ENCODE measurements at regions not wholly inside any gene's neighbourhood (a gene's known extent, or its start where the extent isn't known, plus 50 kb on each side); places are given as distances from the start of the nearest gene placed in this dataset.

DNA sequence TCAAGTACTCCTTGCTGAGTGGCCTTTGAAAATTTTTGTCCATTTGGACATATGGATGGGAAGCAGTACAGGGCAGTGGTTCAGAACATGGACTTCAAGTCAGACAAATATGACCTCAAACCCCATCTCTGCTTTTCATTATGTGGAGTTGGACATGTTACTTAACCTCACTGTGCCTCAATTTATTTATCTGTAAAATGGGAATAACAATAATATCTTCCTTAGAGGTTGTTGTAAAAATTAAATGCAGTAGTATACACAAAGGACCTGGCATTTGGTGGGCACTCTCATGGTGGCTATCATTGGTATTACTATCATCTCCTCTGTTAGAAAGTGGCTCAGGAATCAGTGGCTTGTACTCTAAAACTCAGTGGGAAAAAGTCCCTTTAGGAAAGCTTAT, 204.0 kb upstream of the MYLIP start:
- Histone ChIP-seq H3K27me3 (ENCODE audit: control insufficient read depth, insufficient read depth, low read length) (no peaks in the 10 kb centered on the region), H3K27ac (ENCODE audit: low read length) (no peak overlapping the region), H3K9me3 (ENCODE audit: control insufficient read depth, insufficient read depth, low read length) (no peaks in the 10 kb centered on the region), H3K36me3 (ENCODE audit: control insufficient read depth, insufficient read depth, low read length) (no peaks in the 10 kb centered on the region), H3K4me1 (ENCODE audit: control insufficient read depth, insufficient read depth, low read length) (no peaks in the 10 kb centered on the region), H3K4me3 (ENCODE audit: low read length) (no peak overlapping the region)
- DNase-seq: no peak
- intact Hi-C loops (cut with micrococcal nuclease): no loop called here
- H3K27ac Mint-ChIP-seq: no peak overlapping the region
- peaks cover 0 to 2% of the 10 kb centered on the region in 2 donors for H3K9me3 Mint-ChIP-seq
- no peaks in the 10 kb centered on the region for H3K4me1 Mint-ChIP-seq
- no peak for ATAC-seq
- TF ChIP-seq, protein P1, sequence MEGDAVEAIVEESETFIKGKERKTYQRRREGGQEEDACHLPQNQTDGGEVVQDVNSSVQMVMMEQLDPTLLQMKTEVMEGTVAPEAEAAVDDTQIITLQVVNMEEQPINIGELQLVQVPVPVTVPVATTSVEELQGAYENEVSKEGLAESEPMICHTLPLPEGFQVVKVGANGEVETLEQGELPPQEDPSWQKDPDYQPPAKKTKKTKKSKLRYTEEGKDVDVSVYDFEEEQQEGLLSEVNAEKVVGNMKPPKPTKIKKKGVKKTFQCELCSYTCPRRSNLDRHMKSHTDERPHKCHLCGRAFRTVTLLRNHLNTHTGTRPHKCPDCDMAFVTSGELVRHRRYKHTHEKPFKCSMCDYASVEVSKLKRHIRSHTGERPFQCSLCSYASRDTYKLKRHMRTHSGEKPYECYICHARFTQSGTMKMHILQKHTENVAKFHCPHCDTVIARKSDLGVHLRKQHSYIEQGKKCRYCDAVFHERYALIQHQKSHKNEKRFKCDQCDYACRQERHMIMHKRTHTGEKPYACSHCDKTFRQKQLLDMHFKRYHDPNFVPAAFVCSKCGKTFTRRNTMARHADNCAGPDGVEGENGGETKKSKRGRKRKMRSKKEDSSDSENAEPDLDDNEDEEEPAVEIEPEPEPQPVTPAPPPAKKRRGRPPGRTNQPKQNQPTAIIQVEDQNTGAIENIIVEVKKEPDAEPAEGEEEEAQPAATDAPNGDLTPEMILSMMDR (IDR thresholded peaks at IDR 0.05): no peak
- H3K36me3 Mint-ChIP-seq: no peaks in the 10 kb centered on the region
- H3K27me3 Mint-ChIP-seq (ENCODE audit: low read depth in 2 of 2): no peaks in the 10 kb centered on the region
- H3K4me3 Mint-ChIP-seq: no peak overlapping the region

DNA sequence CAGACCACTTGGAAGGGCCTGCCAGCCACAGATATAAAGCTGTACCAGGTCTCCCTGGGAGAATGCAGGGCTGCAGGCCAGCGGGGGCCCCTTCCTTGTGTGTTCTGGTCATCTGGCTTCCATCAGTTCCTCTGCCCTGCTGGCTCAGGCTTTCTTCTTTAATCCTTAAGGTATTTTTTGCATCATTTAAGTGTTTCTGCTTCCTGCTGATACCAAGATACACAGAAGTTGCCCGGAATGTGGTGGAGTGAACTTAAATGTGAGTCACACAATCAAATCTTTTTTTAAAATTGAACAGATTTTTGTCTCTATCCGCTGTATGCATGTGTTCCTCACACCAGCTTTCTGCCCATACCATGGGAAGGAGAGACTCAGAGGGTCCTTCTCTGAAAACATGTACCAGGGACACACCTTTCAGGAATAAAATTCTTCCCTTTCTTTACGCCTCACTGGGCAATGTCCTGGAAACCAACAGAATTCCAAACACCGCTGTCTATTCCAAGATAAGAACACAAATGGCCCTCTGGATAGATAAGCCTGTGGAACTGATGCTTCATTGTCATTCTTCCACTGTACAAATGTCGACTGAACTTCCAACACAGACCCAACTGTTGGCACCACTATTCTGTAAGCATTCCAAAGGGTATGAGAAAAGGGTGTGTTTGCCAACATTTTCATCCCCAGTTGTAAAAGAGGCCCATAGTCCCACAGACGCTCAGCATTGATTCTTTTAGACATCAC, 206.2 kb upstream of the MYLIP start:
- intact Hi-C loops (cut with micrococcal nuclease): no loop called here
- no peak for ATAC-seq
- no peaks in the 10 kb centered on the region for H3K4me1 Mint-ChIP-seq

DNA sequence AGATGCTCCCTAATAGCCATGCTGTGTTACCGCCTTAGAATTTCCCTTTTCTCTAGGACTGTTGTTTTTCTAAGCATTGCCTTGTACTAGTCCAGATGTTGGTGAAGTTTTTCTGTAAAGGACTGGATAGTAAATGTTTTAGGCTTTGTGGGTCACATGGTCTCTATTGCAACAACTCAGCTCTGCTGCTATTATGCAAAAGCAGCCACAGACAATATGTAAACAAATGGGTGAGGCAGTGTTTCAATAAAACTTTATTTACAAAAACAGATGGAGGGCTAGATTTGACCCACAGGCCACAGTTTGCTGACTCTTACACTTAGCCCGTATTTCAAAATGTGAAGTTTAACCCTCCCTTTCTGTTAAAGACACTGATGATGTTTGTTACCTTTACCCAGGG, 207.6 kb upstream of the MYLIP start:
- H3K27me3 Mint-ChIP-seq (ENCODE audit: low read depth in 2 of 2): no peaks in the 10 kb centered on the region
- ATAC-seq (no peak), DNase-seq (no peak)
- no peak overlapping the region for H3K27ac Mint-ChIP-seq
- intact Hi-C loops (cut with micrococcal nuclease): no loop called here
- H3K9me3 ChIP-seq (ENCODE audit: control insufficient read depth, insufficient read depth, low read length): no peaks in the 10 kb centered on the region
- 100% methylated on average over 2 of the region's 2 CpGs for WGBS (ENCODE audit: insufficient coverage)
- peaks cover 0 to 2% of the 10 kb centered on the region in 2 donors for H3K9me3 Mint-ChIP-seq
- H3K4me3 ChIP-seq (ENCODE audit: low read length): no peak overlapping the region
- no peaks in the 10 kb centered on the region for H3K4me1 ChIP-seq (ENCODE audit: control insufficient read depth, insufficient read depth, low read length)
- TF ChIP-seq, protein P1 (IDR thresholded peaks at IDR 0.05): no peak
- no peaks in the 10 kb centered on the region for H3K27me3 ChIP-seq (ENCODE audit: control insufficient read depth, insufficient read depth, low read length)
- no peak overlapping the region for H3K4me3 Mint-ChIP-seq
- no peaks in the 10 kb centered on the region for H3K4me1 Mint-ChIP-seq
- H3K36me3 ChIP-seq (ENCODE audit: control insufficient read depth, insufficient read depth, low read length): no peaks in the 10 kb centered on the region
- H3K36me3 Mint-ChIP-seq: no peaks in the 10 kb centered on the region
- H3K27ac ChIP-seq (ENCODE audit: low read length): no peak overlapping the region

More for the DNA sequence above, 206.2 kb upstream of the MYLIP start:
- Histone ChIP-seq H3K27ac (ENCODE audit: low read length) (no peak overlapping the region), H3K9me3 (ENCODE audit: control insufficient read depth, insufficient read depth, low read length) (no peaks in the 10 kb centered on the region), H3K27me3 (ENCODE audit: control insufficient read depth, insufficient read depth, low read length) (no peaks in the 10 kb centered on the region), H3K4me3 (ENCODE audit: low read length) (no peak overlapping the region), H3K36me3 (ENCODE audit: control insufficient read depth, insufficient read depth, low read length) (no peaks in the 10 kb centered on the region), H3K4me1 (ENCODE audit: control insufficient read depth, insufficient read depth, low read length) (no peaks in the 10 kb centered on the region)
- DNase-seq: no peak
- no peaks in the 10 kb centered on the region for H3K36me3 Mint-ChIP-seq
- H3K27ac Mint-ChIP-seq: no peak overlapping the region
- no peak overlapping the region for H3K4me3 Mint-ChIP-seq
- peaks cover 0 to 2% of the 10 kb centered on the region in 2 donors for H3K9me3 Mint-ChIP-seq
- TF ChIP-seq, protein P1 (IDR thresholded peaks at IDR 0.05): no peak
- H3K27me3 Mint-ChIP-seq (ENCODE audit: low read depth in 2 of 2): no peaks in the 10 kb centered on the region
- WGBS (ENCODE audit: insufficient coverage): 58% methylated on average over 7 of the region's 7 CpGs

DNA sequence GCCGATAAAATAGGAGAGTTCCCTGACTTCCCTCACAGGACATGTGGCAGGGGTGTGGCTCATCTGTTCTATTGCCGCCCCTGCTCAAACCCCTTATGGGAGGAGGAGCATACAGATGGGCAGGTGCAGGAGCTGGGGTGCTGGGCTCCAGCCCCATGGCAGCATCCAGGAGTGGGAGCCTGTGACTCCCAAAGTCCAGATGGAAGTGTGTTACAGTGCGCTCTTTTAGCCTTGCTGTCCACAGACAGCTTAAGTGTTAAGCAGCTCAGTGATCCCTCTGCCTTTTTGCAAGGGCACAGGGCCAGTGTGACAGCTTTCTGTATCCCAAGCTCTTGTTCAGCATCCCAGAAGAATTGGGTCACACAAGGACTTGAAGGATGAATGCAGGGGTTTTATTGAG, 212.3 kb upstream of the MYLIP start:
- intact Hi-C loops (cut with micrococcal nuclease): no loop called here
- Mint-ChIP-seq H3K4me3 (no peak overlapping the region), H3K36me3 (no peaks in the 10 kb centered on the region), H3K27me3 (ENCODE audit: low read depth in 2 of 2) (no peaks in the 10 kb centered on the region), H3K4me1 (peaks cover 11% of the 10 kb centered on the region in 2 donors), H3K9me3 (no peaks in the 10 kb centered on the region), H3K27ac (no peak overlapping the region)
- no peak for DNase-seq
- H3K9me3 ChIP-seq (ENCODE audit: control insufficient read depth, insufficient read depth, low read length): no peaks in the 10 kb centered on the region
- no peak overlapping the region for H3K27ac ChIP-seq (ENCODE audit: low read length)
- no peaks in the 10 kb centered on the region for H3K36me3 ChIP-seq (ENCODE audit: control insufficient read depth, insufficient read depth, low read length)
- no peak for ATAC-seq
- H3K4me1 ChIP-seq (ENCODE audit: control insufficient read depth, insufficient read depth, low read length): no peaks in the 10 kb centered on the region
- 97% methylated on average over 3 of the region's 3 CpGs for WGBS (ENCODE audit: insufficient coverage)
- no peaks in the 10 kb centered on the region for H3K27me3 ChIP-seq (ENCODE audit: control insufficient read depth, insufficient read depth, low read length)
- TF ChIP-seq, protein P1 (IDR thresholded peaks at IDR 0.05): no peak
- no peak overlapping the region for H3K4me3 ChIP-seq (ENCODE audit: low read length)
